ENCODE measurements at regions not wholly inside any gene's neighbourhood (a gene's known extent, or its start where the extent isn't known, plus 50 kb on each side); places are given as distances from the start of the nearest gene placed in this dataset.

DNA sequence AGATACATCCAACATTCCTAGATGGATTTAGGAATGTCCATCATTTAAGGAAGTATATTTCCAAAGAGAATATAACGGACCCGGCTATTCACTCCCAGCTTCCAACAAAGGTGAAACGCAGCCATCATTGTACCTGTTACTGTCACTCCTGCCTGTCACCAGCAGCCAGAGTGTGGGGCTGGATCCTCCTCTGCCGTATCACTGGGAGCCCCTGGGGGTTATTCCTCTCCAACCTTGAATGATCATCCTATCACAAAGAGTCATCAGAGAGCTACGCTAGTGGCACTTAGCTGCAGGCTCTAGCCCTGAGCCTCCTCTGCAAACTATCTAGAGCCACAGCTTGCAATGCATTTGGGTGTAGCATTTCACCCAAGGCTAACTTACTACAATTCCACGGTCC lies 73.6 kb upstream of the NHSL1 start:
- TF ChIP-seq YY1 (IDR thresholded peaks at IDR 0.05; ENCODE audit: extremely low read depth, insufficient replicate concordance, low read depth, low read length) (no peak), REST (IDR thresholded peaks at IDR 0.05; ENCODE audit: low read depth) (no peak), CTCF (IDR thresholded peaks at IDR 0.05 in 2 of 3, conservative IDR thresholded peaks at IDR 0.05 in 1 of 3; ENCODE audit: borderline replicate concordance in 1 of 3, insufficient read depth in 1 of 3, low read depth in 2 of 3, low read length in 2 of 3) (no peak), TCF7L2 (IDR thresholded peaks at IDR 0.05; ENCODE audit: borderline replicate concordance, extremely low read depth, insufficient read depth, insufficient read length) (no peak), POLR2AphosphoS5 (IDR thresholded peaks at IDR 0.05; ENCODE audit: low read depth, low read length) (no peak), EZH2 (IDR thresholded peaks at IDR 0.05) (no peak), POLR2A (IDR thresholded peaks at IDR 0.05; ENCODE audit: borderline replicate concordance, extremely low read depth, insufficient read depth, insufficient read length) (no peak)
